ENCODE measurements at regions not wholly inside any gene's neighbourhood (a gene's known extent, or its start where the extent isn't known, plus 50 kb on each side); places are given as distances from the start of the nearest gene placed in this dataset.

GRCh38 chr22:48572951-48573350 is 1254.7 kb downstream of the BRD1 start:
- no peak for DNase-seq (ENCODE audit: low read depth, low spot score)

GRCh38 chr22:48570912-48571311 is 1256.8 kb downstream of the BRD1 start:
- no peak for DNase-seq (ENCODE audit: low read depth, low spot score)

- no peak for DNase-seq (ENCODE audit: low read depth, low spot score)
Measured at GRCh38 chr22:48569476-48570233, 1258.0 kb downstream of the BRD1 start.

- DNase-seq (ENCODE audit: low read depth, low spot score), result no peak
Measured at GRCh38 chr22:48568736-48569330, 1258.8 kb downstream of the BRD1 start.

GRCh38 chr22:48567213-48567975 is 1260.3 kb downstream of the BRD1 start:
- DNase-seq (ENCODE audit: low read depth, low spot score), result no peak

- no peak for DNase-seq (ENCODE audit: low read depth, low spot score)
Measured at GRCh38 chr22:48566741-48567140, 1260.9 kb downstream of the BRD1 start.

- no peak for DNase-seq (ENCODE audit: low read depth, low spot score)
Measured at GRCh38 chr22:48565901-48566501, 1261.7 kb downstream of the BRD1 start.

- DNase-seq (ENCODE audit: low read depth, low spot score), result no peak
Measured at GRCh38 chr22:48564995-48565394, 1262.7 kb downstream of the BRD1 start.

GRCh38 chr22:48563966-48564330 is 1263.7 kb downstream of the BRD1 start:
- no peak for DNase-seq (ENCODE audit: low read depth, low spot score)

GRCh38 chr22:48563118-48563965 is 1264.3 kb downstream of the BRD1 start:
- no peak for DNase-seq (ENCODE audit: low read depth, low spot score)

- no peak for DNase-seq (ENCODE audit: low read depth, low spot score)
Measured at GRCh38 chr22:48561676-48562075, 1266.0 kb downstream of the BRD1 start.

GRCh38 chr22:48560836-48561235 is 1266.8 kb downstream of the BRD1 start:
- no peak for DNase-seq (ENCODE audit: low read depth, low spot score)

- no peak for DNase-seq (ENCODE audit: low read depth, low spot score)
Measured at GRCh38 chr22:48560389-48560751, 1267.3 kb downstream of the BRD1 start.

- no peak for DNase-seq (ENCODE audit: low read depth, low spot score)
Measured at GRCh38 chr22:48559647-48560388, 1267.9 kb downstream of the BRD1 start.

GRCh38 chr22:48558606-48559402 is 1268.9 kb downstream of the BRD1 start:
- DNase-seq (ENCODE audit: low read depth, low spot score), result no peak

- DNase-seq (ENCODE audit: low read depth, low spot score), result no peak
Measured at GRCh38 chr22:48558016-48558415, 1269.7 kb downstream of the BRD1 start.

- no peak for DNase-seq (ENCODE audit: low read depth, low spot score)
Measured at GRCh38 chr22:48557473-48557872, 1270.2 kb downstream of the BRD1 start.

- DNase-seq (ENCODE audit: low read depth, low spot score), result no peak
Measured at GRCh38 chr22:48556751-48557150, 1270.9 kb downstream of the BRD1 start.

- no peak for DNase-seq (ENCODE audit: low read depth, low spot score)
Measured at GRCh38 chr22:48556222-48556621, 1271.5 kb downstream of the BRD1 start.

- no peak for DNase-seq (ENCODE audit: low read depth, low spot score)
Measured at GRCh38 chr22:48555606-48556005, 1272.1 kb downstream of the BRD1 start.
